Coronary artery (tissue), 2 donors: ENCODE measurements at regions not wholly inside any gene's neighbourhood (a gene's known extent, or its start where the extent isn't known, plus 50 kb on each side); places are given as distances from the start of the nearest gene placed in this dataset.

Source experiments
- DNase-seq: peaks from one replicate; pipeline ENCODE4 v3.0.0-alpha.2; 2017; ENCODE audit warnings: low spot score
- H3K27ac ChIP-seq, 2 donors: fragments of 200-600 bp; sonication (generic); one replicate each; pipeline ENCODE4 v1.5.1; 2016 to 2019
- H3K4me3 ChIP-seq: fragments of 200-600 bp; sonication (generic); 2 replicates; pipeline ENCODE4 v1.5.1; 2016; ENCODE audit warnings: mild to moderate bottlenecking, moderate library complexity
- TF ChIP-seq, protein P1 (sequence below): fragments of 200-600 bp; sonication (generic); IDR thresholded peaks from one replicate; pipeline ENCODE4 v1.5.1; 2019; ENCODE audit warnings: antibody characterized with exemption

DNA sequence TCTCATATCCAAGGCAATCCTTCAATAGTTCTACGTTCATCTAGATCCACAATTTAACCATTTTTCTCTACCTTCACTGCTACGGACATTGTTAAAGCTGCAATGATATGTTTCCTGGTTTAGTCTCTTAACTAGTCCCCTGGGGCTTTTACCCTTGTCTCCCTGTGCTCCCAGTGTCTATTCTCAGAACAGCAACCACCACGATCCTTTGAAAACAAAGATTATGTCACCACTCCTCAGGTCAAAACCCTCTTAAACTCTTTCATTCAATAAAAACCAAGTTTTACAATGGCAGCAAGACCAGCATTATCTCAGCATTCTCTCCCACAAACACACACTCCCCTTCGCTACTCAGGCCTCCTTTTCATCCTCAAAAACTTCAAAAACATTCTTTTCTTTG lies 298.2 kb upstream of the CHST9 start:
- no peak overlapping the region for H3K27ac ChIP-seq
- no peak for DNase-seq
- H3K4me3 ChIP-seq = no peak overlapping the region
- TF ChIP-seq, protein P1, sequence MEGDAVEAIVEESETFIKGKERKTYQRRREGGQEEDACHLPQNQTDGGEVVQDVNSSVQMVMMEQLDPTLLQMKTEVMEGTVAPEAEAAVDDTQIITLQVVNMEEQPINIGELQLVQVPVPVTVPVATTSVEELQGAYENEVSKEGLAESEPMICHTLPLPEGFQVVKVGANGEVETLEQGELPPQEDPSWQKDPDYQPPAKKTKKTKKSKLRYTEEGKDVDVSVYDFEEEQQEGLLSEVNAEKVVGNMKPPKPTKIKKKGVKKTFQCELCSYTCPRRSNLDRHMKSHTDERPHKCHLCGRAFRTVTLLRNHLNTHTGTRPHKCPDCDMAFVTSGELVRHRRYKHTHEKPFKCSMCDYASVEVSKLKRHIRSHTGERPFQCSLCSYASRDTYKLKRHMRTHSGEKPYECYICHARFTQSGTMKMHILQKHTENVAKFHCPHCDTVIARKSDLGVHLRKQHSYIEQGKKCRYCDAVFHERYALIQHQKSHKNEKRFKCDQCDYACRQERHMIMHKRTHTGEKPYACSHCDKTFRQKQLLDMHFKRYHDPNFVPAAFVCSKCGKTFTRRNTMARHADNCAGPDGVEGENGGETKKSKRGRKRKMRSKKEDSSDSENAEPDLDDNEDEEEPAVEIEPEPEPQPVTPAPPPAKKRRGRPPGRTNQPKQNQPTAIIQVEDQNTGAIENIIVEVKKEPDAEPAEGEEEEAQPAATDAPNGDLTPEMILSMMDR = no peak

DNA sequence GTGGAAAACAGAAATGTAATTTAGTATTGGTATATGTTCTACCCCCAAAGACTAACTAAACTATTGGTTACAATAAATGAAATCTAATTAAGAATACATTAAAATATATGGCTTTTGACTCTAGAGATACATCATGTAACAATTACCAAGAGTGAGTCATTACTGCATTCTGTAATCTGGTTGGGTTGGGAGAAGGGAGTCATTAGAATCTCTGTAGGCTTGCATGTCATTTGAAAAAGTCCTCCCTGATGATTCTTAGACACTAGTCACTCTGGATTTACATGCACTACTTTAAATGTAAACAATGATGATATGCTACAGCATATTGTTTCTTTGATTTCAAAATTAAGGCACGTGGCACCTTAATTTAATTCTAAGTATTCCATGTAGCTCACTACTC lies 293.4 kb upstream of the CHST9 start:
- no peak overlapping the region for H3K27ac ChIP-seq
- TF ChIP-seq, protein P1 = no peak
- DNase-seq = no peak
- no peak overlapping the region for H3K4me3 ChIP-seq

DNA sequence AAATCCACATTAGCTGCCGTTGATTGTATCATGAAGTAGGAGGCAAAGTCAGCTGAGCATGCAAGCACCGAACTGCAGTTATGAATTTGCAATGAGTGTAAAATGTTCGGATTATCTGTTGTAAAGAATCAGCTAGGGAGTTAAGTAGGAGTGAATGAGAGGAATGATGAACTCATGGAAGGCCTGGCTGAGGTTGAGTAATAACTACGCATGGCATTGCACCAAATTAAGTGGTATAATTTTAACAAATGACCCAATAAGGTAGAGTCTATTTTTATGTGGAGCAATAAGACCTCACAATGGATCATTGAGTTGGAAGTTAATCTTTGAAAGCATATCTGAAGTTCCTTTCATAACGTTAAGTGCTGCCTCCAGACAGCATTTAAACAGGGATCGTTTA lies 288.2 kb upstream of the CHST9 start:
- TF ChIP-seq, protein P1 = no peak

DNA sequence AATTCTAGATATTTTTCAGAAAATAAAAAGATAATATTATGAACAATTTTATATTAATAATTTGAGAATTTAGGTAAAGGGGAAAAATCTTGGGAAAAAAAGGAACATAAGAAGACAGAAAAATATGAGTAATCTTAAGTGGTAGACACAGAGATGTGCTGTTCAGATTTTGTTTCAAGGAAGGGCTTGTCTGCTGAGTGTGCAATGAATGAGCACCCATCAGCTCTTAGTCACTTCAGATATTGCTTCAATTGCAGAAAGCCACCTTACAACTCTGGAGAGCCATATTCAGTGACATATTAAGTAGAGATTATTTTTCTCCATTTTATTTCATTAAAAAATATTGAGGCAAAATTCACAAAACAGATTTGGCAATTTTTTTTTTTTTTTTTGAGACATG lies 282.0 kb upstream of the CHST9 start:
- Histone ChIP-seq H3K4me3 (no peak overlapping the region), H3K27ac (no peak overlapping the region)
- TF ChIP-seq, protein P1 = no peak
- DNase-seq = no peak

More for the DNA sequence above, 288.2 kb upstream of the CHST9 start:
- DNase-seq = no peak
- Histone ChIP-seq H3K4me3 (no peak overlapping the region), H3K27ac (no peak overlapping the region)

DNA sequence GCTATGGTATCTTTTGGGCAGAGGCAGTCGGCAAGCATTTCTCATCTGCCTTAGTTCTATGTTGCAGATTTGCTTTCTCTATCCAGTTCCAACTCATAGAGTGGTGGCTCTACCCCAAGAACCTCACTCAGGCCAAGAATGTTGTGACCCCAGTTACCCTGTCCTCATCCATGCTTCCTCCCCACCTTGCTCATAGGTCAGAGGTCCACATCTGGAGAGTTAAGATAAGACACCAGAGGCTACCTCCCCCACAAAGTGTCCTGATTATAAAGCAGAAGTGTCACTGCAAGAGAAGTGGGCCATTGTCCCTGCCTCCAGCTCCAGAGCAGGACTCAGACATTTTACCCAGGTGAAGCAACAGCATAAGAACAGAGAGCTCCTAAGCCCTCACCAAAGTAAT lies 276.8 kb upstream of the CHST9 start:
- Histone ChIP-seq H3K27ac (no peak overlapping the region), H3K4me3 (no peak overlapping the region)
- DNase-seq = no peak
- TF ChIP-seq, protein P1 = no peak

DNA sequence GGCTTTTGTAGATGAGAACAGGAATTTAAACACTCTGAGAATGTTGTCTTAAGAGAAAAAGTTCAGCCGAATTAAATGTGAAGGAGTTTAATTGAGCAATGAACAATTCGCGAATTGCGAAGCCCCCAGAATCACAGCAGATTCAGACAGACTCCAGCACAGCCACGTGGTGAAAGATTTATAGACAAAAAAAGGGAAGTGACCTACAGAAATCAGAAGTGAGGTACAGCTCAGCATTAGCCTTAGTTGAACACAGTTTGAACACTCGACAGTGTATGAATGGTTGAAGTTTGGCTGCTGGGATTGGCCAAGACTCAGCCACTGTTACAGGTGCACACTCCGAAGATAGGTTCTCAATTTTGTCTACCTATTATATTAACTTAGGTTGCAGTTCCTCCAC lies 264.0 kb upstream of the CHST9 start:
- TF ChIP-seq, protein P1 = no peak
- Histone ChIP-seq H3K27ac (no peak overlapping the region), H3K4me3 (no peak overlapping the region)
- no peak for DNase-seq

DNA sequence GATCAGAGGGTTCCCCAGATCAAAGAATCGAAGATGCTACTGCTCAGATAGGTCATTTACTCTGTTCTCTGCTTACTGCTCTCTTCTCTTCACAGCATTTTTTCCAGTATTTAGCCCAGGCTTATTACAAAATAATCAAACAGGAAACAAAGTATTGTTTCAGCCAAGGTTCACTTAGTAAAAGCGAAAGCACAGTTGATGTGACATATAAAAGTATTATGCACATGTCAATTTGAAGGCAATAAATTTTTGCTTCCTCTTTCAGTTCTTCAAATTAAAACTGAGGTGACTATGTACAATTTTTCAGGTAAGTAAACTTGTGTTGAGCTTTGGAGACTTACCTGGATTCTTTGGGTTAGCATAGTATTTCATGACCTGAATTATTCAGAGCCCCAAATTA lies 262.8 kb upstream of the CHST9 start:
- TF ChIP-seq, protein P1 = no peak
- no peak overlapping the region for H3K4me3 ChIP-seq
- no peak for DNase-seq
- H3K27ac ChIP-seq = no peak overlapping the region
